Activated CD4-positive, alpha-beta T cell treated with anti-CD3 and anti-CD28 coated beads, Interleukin-2, amount 50 U/mL, for 48 hours (primary cell): ENCODE measurements at regions not wholly inside any gene's neighbourhood (a gene's known extent, or its start where the extent isn't known, plus 50 kb on each side); places are given as distances from the start of the nearest gene placed in this dataset.
"Not testable (repeated sequence)": the region's sequence is repeated elsewhere in the genome, so short reads cannot be mapped to it uniquely, and the experiment has no call there.

ENCODE experiments used
- DNase-seq, 2 experiments: peaks; one replicate each; pipeline ENCODE4 v3.0.0-alpha.2; 2020

DNA sequence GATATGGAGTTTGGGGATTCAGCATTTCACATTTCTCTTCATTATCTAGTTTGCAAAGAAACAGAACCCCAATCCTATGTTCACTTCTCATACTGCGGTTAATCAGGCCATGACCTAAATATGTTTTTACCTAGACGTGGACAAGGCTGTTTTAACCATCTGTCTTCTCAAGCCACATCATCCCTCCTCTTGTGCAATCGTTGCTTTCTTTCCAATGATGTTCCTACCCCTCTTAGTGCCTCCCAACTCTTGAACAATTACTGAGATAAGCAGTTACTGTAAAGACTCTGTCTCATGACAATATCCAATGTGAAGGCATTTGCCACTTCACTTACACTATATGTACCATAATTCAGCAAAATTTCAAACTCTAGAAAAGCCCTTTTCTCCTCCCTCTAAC lies 406.2 kb downstream of the LIG4 start:
- DNase-seq, result no peak

DNA sequence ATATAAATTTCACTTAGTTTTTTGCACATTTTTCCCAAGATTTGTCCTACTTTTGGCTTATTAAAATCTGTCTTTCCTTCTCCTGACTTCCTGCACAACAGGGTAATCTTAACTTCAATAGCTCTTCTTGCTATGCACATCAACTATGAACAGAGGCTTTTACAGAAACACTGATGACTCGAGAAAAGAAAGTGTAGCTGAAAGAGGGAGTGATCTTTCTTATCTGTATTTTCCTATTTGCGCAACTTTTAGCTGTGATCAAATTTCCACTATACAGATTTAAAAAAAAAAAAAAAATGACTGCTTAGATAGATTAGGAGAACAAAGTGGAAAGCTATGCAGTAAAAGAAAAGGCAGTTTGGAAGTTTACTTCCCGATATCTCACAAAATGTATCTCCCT lies 406.9 kb downstream of the LIG4 start:
- DNase-seq, result no peak

- no peak for DNase-seq
Measured at GRCh38 chr13:107807306-107808073, 407.8 kb downstream of the LIG4 start.

DNA sequence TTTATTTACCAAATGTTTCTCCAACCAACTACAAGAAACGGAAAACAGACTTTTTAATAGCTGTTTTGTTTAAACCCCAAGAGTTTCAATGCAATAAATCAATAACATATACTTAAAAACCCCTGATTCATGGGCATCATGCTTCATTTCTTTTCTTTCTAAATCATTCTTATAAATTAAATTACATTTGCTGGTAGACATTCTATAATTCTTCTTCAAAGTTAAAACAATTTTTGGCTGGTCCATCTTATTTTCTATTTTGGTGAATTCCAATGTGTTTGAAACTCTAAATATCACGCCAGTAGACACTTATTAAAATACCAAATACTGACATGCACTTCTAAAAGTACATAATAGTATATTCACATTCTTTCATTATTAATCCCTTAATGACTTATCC lies 408.6 kb downstream of the LIG4 start:
- DNase-seq, result no peak

- no peak for DNase-seq
Measured at GRCh38 chr13:107803822-107804495, 411.4 kb downstream of the LIG4 start.

- no peak for DNase-seq
Measured at GRCh38 chr13:107801621-107802020, 413.7 kb downstream of the LIG4 start.

DNA sequence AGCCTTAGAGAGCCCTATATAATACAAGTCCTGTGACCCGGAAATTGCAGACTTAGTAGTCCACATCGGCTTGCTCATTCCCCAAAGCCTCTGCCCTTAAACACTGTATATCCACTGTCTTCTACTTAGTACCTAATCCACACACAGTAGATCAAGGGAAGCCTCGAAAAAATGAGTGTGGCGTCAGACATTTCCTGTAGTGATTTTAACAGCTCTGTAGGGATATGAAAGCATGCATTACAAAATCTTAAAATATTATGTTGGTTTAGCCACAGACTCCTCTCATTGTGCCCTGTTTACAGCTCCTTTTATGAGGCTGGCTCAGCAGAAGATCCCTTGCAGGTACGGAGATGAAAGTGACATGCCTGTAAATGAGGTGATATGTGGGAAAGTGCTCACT lies 416.3 kb downstream of the LIG4 start:
- no peak for DNase-seq

DNA sequence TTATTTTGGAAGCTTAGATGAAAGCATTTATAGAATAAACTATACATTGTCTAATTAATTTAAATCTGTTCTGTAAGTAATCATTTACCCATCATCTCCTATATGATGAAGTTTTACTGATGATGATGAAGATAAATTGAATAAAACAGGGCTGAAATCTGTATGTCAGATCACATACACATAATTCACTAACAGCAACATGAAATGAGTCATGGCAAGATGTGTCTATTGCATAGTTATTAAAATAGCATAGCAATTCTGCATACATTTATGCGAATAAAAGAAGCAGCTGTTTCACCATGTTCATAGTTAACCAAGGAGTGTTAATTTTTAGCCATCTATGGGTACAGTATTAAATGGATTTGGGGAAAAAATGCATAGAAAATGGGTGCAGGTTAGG lies 424.9 kb downstream of the LIG4 start:
- DNase-seq, result no peak

DNA sequence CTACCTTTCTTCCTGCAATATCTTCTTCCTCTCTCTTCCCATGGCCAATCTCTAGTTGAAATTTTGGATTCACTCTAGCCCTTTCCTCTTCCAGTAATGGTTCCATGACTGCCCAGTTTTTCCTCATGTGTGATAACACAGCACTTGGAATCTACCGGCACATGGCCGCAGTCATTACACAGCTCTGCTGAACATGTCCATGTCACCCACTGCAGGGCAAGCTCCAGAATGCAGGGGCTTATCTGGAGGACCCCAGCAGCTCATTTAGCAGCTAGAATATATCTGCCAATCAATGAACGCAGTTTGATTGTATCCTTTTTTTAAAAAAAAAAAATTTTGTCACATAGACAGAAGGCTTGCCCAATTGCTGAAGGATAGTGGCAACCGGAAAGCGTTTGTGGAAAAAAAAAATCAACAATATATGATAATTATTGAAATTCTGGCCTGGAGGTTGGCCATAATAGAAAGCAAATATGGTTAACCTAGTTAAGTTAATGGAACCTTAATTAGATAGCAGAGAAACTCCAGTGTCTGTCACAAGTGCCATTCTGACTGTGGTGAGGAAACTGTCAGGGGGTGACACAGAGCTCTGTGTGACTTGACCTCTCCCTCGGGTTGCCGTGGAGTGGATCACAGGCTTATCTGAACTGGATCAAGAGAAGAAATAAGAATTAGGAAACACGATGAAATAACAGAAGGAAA lies 426.7 kb downstream of the LIG4 start:
- DNase-seq, result no peak

DNA sequence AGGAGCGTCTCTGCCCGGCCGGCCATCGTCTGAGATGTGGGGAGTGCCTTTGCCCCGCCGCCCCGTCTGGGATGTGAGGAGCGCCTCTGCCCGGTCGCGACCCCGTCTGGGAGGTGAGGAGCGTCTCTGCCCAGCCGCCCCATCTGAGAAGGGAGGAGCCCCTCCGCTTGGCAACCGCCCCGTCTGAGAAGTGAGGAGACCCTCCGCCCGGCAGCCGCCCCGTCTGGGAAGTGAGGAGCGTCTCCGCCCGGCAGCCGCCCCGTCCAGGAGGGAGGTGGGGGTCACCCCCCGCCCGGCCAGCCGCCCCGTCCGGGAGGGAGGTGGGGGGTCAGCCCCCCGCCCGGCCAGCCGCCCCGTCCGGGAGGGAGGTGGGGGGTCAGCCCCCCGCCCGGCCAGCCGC lies 432.7 kb downstream of the LIG4 start:
- DNase-seq, result not testable (repeated sequence)

DNA sequence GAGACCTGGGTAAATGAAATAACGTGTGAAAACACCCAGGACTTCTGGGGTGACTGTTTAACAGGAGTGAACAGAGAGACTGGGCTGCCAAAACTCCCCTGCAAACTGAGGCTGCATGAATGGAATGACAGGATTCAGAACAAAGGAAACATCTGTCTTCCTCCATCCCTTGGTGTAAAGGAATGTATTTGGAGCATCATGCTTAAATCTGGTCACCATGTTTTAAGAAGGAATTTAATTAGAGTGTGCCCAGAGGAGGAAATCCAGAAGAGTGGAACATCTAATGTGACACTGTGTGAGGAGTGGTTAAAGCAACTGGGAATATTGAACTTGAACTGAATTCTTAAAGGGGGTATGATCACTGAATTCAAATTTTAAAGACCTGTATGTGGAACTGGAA lies 437.2 kb downstream of the LIG4 start:
- DNase-seq, result no peak

DNA sequence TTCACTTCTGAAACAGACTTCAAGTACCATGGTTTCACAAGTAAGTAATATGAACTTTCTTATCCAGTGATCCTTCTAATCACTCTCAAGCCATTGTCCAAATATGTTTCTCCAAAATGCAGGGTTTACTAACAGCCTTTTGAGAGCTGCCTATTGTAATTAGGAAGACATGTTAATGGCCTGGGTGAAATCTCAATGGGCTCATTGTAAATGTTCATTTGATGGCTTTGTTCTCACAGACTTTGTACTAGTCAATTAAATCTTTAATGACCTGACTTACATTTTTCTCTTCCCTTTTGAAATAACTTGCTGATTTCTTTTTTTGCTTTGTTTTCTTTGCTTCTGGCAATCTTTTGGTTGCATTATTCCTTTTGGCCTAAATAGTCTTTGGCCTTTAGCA lies 444.8 kb downstream of the LIG4 start:
- no peak for DNase-seq

DNA sequence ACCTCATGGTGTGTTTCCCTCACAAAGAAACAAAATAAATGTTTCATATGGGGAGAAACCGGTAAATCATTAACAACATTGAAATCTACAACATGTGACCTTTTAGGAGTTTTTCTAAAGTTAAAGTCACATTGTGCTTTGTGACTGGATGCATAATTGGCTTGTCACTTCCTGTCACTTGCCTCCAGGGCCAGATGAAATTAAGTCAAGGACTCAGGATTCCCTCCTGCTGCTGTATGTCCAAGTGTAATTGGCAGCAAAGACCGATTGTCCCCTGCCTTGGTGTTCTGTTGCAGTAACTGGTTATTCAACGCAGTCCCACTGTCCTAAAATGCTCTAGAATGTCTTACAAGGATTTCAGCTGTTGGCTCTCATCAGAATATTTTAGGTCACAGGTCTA lies 448.2 kb downstream of the LIG4 start:
- no peak for DNase-seq

DNA sequence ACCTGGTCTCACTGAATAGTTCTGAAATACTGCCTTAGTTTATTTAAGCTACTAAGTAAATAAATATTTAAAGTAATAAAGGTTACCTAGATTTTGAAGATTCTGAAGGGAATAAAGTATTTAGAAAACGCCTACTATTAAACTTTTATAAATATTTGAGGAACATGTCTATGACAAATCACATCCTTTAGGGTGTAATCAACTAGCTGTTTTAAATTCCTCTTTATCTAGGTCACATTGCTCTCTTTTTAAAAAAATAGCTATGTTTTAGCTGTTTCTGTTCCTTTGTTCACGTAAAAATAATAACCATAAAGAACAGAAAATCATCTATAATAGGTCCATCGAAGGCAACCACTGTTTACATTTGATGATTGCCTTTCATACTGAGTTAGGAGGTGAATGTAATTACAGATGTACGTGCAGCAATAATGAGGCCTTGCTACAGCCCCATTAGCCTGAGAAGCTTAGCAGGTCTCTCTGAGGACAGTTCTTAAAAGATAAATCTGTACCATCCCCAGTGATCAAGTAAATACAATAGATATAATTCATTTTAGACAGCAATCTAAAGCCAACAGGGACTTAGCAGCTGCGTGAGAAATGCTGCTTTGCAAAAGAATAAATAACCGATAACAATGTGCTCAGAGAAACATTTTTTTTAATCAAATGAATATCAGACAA lies 449.5 kb downstream of the LIG4 start:
- no peak for DNase-seq

DNA sequence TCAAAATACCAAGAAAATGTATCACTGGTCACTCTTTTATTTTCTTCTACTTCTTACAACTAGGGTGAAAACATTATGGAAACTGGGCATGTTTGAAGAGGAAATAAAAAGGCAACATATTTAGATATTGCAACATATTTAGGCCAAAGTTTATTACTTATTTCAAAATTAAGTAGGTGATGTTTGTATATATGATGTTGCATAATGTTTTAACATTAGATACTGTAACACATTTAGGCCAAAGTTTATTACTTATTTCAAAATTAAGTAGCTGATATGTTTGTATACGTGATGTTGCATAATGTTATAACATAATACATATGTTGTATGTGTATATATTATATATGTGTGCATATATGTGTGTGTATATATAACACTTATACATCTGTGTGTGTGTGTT lies 451.3 kb downstream of the LIG4 start:
- no peak for DNase-seq

DNA sequence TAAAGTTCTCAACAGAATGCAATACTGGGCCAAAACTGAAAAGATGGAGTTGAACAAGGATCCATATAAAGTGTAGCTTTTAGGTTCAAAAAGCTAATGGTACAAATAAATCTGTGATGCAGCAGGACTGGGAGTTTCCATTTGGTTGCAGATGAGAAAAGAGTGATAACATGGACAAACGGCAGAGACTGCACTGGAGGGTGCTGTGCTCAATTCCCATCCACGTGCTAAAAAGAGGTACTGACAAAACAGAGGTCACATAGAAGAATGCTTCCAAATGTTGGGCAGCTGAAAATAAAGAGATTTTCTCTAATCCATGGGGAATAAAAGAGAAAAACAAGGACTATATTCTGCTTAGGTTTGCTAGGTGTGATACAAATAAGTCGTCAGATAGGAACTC lies 461.6 kb downstream of the LIG4 start:
- DNase-seq, result no peak

DNA sequence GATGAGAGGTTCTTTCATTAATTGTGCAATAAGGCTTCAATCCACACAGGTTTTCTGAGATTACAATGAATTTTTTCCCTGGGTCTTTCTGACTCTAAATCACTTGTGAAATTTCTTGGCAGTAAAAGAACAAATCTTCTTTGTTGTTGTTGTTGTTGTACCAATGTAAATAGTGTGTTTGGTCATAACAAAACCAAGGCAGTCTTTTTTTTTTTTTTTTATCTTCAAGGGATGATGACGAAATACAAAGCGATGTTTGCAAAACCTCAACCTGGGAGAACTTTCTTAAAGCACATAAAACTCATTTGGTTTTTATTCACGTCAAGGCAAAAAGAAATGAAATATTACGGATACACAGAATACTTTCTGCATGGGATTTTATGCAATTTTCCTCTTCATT lies 462.0 kb downstream of the LIG4 start:
- no peak for DNase-seq

DNA sequence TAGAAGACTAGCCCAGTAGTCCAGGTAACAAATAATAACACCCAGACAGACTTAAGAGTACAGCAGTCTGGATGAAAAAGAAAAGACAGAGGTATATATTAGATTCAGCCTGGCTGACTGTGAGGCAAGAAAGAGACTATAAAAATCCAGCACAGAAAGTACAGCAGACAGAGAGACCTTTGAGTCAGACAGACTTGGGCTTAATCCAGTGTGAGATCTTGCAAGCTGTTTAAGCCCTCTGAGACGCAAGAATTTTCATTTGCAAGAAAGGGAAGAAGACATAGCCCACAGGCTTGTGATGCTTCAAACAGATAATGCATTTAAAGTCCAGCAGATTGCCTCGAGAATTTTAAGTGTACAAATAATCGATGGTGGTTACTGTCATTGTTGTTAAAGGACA lies 471.4 kb downstream of the LIG4 start:
- no peak for DNase-seq

GRCh38 chr13:107743526-107743925 lies 471.8 kb downstream of the LIG4 start:
- DNase-seq, result no peak

- DNase-seq, result no peak
Measured at GRCh38 chr13:107743100-107743499, 472.2 kb downstream of the LIG4 start.

DNA sequence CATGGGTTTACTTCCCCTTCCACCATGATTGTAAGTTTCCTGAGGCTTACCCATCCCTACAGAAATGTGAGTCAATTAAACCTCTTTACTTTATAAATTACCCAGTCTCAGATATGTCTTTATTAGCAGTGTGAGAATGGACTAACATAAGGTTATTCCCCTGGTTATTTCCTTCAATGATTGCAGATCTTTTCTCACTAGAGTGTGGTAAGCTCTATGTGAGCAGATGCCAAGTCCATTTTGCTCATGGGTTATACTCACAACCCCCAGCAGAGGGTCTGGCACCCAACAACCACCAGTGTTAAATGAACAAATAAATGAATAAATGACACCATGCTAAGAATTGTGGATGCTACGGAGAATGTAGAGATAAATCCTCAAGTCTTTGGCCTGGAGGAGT lies 472.8 kb downstream of the LIG4 start:
- DNase-seq, result no peak

DNA sequence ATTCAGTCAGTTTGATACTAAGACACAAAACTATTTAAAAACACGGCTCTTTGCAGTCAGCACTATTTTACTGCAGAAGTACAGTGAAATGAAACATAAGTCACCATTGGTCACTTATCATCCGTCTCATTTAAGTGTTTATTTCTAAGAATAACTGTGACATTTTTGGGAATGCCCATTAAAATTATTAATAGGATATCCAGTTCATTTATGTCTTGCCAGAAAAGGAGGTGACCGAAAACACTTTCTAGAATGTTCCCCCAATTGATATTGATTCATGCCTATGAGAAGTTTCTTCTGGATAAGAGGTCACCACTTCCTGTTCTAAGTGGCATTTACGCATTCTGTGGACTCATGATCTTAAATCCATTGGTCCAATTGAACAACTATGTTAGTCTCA lies 477.3 kb downstream of the LIG4 start:
- no peak for DNase-seq

DNA sequence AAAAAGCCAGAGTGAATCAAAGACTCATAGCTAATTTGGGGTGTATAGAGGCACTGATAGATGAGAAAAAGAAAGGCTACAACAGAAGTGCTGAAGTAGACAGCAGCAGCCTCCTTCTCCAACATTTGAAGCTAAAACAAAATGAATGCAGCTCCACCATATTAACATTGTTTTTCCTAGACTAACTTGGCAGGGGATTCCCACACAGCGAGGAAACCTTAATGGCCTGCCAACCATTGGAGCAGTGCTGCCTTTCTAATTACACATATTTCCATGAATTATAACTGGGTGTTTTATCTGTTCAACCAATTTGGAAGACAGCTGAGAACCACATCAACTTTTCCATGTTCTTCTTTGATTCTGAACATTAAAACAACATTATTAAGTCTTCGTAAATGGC lies 478.6 kb downstream of the LIG4 start:
- no peak for DNase-seq

DNA sequence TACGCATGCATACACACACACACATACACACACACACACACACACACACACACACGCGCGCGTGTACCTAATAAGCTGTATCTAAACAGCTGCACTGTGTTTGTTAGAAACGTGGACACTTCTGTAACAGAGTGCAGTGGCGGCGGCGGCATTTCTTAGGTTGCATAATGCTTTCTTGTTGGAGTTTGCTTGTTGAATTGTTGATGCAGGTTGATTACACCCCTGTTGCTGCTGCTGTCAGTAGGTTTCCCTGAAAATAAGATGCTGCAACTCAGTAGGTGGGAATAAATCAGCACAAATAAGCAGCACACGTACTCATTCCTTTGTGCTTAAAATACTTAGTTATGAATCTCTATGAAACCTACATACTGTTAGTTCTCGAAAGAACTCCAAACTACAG lies 479.2 kb downstream of the LIG4 start:
- DNase-seq, result no peak
